ENCODE measurements at regions not wholly inside any gene's neighbourhood (a gene's known extent, or its start where the extent isn't known, plus 50 kb on each side); places are given as distances from the start of the nearest gene placed in this dataset.

DNA sequence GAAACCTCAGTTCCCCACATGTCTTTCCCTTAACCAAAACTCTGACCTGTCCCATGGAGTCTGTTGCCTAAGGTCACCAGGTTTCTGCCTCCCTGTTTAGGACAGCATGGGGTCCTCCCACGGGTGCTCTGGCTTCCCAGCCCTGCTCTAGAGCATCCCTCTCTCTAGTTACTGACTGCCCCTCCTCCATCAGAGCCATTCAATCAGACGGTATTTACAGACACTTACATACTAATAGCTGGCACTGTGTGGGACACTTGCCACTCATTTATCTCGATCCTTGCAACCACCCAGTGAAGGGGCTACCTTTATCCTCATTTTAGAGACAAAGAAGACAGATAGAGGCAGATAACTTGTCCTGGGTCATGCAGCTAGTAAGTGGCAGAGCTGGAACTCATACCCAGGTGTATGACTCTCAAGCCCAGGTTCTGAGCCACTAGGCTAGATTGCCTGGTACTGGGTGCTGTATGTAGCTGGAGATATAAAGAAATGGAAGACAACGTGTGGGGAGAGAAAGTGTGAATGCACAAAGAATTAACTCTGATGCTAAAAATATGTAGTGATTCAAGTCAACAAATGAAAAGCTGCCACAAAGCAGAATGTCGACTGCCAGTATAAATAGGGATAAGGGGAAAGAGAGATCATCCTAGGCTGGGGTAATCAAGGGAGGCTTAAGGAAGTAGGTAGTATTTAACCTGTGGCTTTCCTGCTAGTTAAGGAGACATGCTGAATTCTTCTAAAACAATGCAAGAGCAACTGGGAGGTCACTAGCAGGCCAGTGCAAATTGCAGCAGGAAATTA lies 52.5 kb upstream of the PDE8B start:
- TF ChIP-seq CEBPB (IDR thresholded peaks at IDR 0.05) (no peak), ZBTB7A (IDR thresholded peaks at IDR 0.05; ENCODE audit: low read depth) (no peak), FOXM1 (IDR thresholded peaks at IDR 0.05; ENCODE audit: borderline replicate concordance, low read depth) (no peak), TAF1 (IDR thresholded peaks at IDR 0.05; ENCODE audit: low read depth) (no peak), TEAD4 (IDR thresholded peaks at IDR 0.05) (no peak)
- TF ChIP-seq, protein P1, sequence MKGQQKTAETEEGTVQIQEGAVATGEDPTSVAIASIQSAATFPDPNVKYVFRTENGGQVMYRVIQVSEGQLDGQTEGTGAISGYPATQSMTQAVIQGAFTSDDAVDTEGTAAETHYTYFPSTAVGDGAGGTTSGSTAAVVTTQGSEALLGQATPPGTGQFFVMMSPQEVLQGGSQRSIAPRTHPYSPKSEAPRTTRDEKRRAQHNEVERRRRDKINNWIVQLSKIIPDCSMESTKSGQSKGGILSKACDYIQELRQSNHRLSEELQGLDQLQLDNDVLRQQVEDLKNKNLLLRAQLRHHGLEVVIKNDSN (IDR thresholded peaks at IDR 0.05), result no peak

DNA sequence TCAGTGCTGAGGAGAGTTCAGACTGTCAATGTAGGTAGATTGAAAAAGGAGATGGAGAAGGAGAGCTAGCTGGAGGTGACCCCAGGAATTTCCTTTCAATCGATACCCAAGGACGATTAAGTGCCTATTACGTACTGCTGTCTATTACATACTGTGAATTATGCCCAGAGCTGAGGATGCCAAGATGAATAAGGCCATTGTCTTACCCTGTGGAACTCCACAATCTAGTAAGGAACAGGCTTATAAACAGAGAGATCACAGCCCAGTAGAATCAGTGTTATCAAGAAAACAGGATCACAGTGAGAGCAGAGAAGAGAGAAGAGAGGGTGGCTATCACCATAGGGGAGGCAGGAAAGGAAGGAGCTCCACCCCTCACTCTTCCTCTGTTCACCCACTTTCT lies 54.1 kb upstream of the PDE8B start:
- TF ChIP-seq CEBPB (IDR thresholded peaks at IDR 0.05) (no peak), EP300 (IDR thresholded peaks at IDR 0.05; ENCODE audit: borderline replicate concordance) (no peak), YY1 (IDR thresholded peaks at IDR 0.05; ENCODE audit: low read depth) (no peak), TAF1 (IDR thresholded peaks at IDR 0.05; ENCODE audit: low read depth) (no peak), EGR1 (IDR thresholded peaks at IDR 0.05) (no peak), FOXM1 (IDR thresholded peaks at IDR 0.05; ENCODE audit: borderline replicate concordance, low read depth) (no peak), CREB1 (IDR thresholded peaks at IDR 0.05; ENCODE audit: low read depth) (no peak), NFIC (IDR thresholded peaks at IDR 0.05) (no peak), TCF12 (IDR thresholded peaks at IDR 0.05; ENCODE audit: low read depth) (no peak), TEAD4 (IDR thresholded peaks at IDR 0.05) (no peak), ZBTB7A (IDR thresholded peaks at IDR 0.05; ENCODE audit: low read depth) (no peak), RAD21 (IDR thresholded peaks at IDR 0.05; ENCODE audit: low read depth) (no peak)
- TF ChIP-seq, protein P1 (IDR thresholded peaks at IDR 0.05), result no peak
- TF ChIP-seq, protein P2, sequence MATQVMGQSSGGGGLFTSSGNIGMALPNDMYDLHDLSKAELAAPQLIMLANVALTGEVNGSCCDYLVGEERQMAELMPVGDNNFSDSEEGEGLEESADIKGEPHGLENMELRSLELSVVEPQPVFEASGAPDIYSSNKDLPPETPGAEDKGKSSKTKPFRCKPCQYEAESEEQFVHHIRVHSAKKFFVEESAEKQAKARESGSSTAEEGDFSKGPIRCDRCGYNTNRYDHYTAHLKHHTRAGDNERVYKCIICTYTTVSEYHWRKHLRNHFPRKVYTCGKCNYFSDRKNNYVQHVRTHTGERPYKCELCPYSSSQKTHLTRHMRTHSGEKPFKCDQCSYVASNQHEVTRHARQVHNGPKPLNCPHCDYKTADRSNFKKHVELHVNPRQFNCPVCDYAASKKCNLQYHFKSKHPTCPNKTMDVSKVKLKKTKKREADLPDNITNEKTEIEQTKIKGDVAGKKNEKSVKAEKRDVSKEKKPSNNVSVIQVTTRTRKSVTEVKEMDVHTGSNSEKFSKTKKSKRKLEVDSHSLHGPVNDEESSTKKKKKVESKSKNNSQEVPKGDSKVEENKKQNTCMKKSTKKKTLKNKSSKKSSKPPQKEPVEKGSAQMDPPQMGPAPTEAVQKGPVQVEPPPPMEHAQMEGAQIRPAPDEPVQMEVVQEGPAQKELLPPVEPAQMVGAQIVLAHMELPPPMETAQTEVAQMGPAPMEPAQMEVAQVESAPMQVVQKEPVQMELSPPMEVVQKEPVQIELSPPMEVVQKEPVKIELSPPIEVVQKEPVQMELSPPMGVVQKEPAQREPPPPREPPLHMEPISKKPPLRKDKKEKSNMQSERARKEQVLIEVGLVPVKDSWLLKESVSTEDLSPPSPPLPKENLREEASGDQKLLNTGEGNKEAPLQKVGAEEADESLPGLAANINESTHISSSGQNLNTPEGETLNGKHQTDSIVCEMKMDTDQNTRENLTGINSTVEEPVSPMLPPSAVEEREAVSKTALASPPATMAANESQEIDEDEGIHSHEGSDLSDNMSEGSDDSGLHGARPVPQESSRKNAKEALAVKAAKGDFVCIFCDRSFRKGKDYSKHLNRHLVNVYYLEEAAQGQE (IDR thresholded peaks at IDR 0.05; ENCODE audit: low read depth), result no peak
- TF ChIP-seq, protein P3, sequence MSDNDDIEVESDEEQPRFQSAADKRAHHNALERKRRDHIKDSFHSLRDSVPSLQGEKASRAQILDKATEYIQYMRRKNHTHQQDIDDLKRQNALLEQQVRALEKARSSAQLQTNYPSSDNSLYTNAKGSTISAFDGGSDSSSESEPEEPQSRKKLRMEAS (IDR thresholded peaks at IDR 0.05), result no peak

DNA sequence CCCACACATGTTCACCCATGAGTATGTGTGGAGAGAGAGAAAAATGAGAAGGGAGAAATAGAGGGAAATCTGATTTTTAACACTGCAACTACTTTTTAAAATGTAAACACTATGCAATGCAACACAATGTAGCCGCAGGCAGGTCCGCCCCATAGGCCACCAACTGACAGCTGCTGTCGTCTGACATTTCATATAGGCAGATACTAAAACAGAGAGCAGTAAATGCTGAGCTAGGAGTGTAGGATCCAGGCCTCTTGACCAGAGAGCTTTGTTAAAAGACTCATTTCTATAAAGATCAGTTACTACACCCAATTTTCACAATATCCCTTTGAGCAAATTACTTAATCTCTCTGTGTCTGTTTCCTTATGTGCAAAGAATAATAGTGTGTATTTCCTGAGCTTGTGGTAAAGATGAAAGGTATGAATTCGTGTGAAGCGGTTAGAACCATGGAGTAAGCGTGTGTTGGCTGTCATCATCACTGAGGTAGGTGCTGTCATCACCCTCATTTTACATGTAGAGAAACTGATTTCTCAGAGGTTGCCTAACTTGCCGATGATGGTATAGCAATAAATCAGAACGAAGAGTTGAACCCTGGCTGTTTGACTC lies 55.2 kb upstream of the PDE8B start:
- TF ChIP-seq TCF12 (IDR thresholded peaks at IDR 0.05; ENCODE audit: low read depth), result no peak
- TF ChIP-seq CEBPB (IDR thresholded peaks at IDR 0.05), result no peak
- TF ChIP-seq RAD21 (IDR thresholded peaks at IDR 0.05; ENCODE audit: low read depth), result no peak
- TF ChIP-seq, protein P3 (IDR thresholded peaks at IDR 0.05), result no peak
- TF ChIP-seq FOXM1 (IDR thresholded peaks at IDR 0.05; ENCODE audit: borderline replicate concordance, low read depth), result no peak
- no peak for TF ChIP-seq EP300 (IDR thresholded peaks at IDR 0.05; ENCODE audit: borderline replicate concordance)
- TF ChIP-seq ZBTB7A (IDR thresholded peaks at IDR 0.05; ENCODE audit: low read depth), result no peak
- TF ChIP-seq, protein P2 (IDR thresholded peaks at IDR 0.05; ENCODE audit: low read depth), result no peak
- TF ChIP-seq YY1 (IDR thresholded peaks at IDR 0.05; ENCODE audit: low read depth), result no peak
- no peak for TF ChIP-seq TAF1 (IDR thresholded peaks at IDR 0.05; ENCODE audit: low read depth)

DNA sequence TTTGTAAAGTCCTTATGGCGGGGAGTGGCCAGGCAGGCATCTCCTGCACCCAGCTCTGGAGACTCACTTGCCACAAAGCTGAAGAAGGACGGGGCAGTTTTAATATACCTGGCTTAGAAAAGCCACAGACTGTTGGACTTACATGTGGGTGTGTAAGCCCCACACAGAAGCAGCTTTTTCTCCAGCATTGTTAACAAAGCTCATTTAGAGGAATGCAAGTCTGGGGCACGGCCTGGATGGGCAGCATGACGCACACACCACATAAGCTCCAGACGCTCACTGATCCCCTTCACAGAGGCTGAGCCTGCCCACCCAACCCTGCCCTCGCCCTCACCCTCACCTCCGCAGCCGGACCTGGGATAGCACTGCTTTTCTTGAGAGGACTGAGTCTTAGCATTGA lies 58.0 kb upstream of the PDE8B start:
- TF ChIP-seq NFIC (IDR thresholded peaks at IDR 0.05) (no peak), RAD21 (IDR thresholded peaks at IDR 0.05; ENCODE audit: low read depth) (no peak), CEBPB (IDR thresholded peaks at IDR 0.05) (no peak), EGR1 (IDR thresholded peaks at IDR 0.05) (no peak), FOXM1 (IDR thresholded peaks at IDR 0.05; ENCODE audit: borderline replicate concordance, low read depth) (no peak), TEAD4 (IDR thresholded peaks at IDR 0.05) (no peak), TCF12 (IDR thresholded peaks at IDR 0.05; ENCODE audit: low read depth) (no peak), EP300 (IDR thresholded peaks at IDR 0.05; ENCODE audit: borderline replicate concordance) (no peak), CREB1 (IDR thresholded peaks at IDR 0.05; ENCODE audit: low read depth) (no peak), TAF1 (IDR thresholded peaks at IDR 0.05; ENCODE audit: low read depth) (no peak), ZBTB7A (IDR thresholded peaks at IDR 0.05; ENCODE audit: low read depth) (no peak), YY1 (IDR thresholded peaks at IDR 0.05; ENCODE audit: low read depth) (no peak)
- TF ChIP-seq, protein P2 (IDR thresholded peaks at IDR 0.05; ENCODE audit: low read depth), result no peak
- TF ChIP-seq, protein P3 (IDR thresholded peaks at IDR 0.05), result no peak
- TF ChIP-seq, protein P1 (IDR thresholded peaks at IDR 0.05), result no peak
